ENCODE measurements at regions not wholly inside any gene's neighbourhood (a gene's known extent, or its start where the extent isn't known, plus 50 kb on each side); places are given as distances from the start of the nearest gene placed in this dataset.
A peak's percentile ranks its signal among the peaks of the same experiment; 100 is the strongest.

- no peaks in the 10 kb centered on the region for H3K27me3 ChIP-seq (replicated peaks)
- no peaks in the 10 kb centered on the region for H3K36me3 ChIP-seq (replicated peaks)
- no peak overlapping the region for H3K4me3 ChIP-seq (ENCODE audit: low read depth, low read length)
- no peak overlapping the region for H3K27ac ChIP-seq
- in situ Hi-C loops (cut with HindIII; ENCODE audit: low pct_ligation_motif_present, low sequenced_read_pairs): no loop called here
- DNase-seq: no peak
- TF ChIP-seq, protein P1, sequence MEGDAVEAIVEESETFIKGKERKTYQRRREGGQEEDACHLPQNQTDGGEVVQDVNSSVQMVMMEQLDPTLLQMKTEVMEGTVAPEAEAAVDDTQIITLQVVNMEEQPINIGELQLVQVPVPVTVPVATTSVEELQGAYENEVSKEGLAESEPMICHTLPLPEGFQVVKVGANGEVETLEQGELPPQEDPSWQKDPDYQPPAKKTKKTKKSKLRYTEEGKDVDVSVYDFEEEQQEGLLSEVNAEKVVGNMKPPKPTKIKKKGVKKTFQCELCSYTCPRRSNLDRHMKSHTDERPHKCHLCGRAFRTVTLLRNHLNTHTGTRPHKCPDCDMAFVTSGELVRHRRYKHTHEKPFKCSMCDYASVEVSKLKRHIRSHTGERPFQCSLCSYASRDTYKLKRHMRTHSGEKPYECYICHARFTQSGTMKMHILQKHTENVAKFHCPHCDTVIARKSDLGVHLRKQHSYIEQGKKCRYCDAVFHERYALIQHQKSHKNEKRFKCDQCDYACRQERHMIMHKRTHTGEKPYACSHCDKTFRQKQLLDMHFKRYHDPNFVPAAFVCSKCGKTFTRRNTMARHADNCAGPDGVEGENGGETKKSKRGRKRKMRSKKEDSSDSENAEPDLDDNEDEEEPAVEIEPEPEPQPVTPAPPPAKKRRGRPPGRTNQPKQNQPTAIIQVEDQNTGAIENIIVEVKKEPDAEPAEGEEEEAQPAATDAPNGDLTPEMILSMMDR (IDR thresholded peaks at IDR 0.05; ENCODE audit: low read depth, low read length, missing control alignments): no peak
Measured at GRCh38 chrX:96389281-96390047, 295.2 kb upstream of the DIAPH2 start.

- Histone ChIP-seq H3K36me3 (replicated peaks) (no peaks in the 10 kb centered on the region), H3K4me3 (ENCODE audit: low read depth, low read length) (no peak overlapping the region), H3K27ac (no peak overlapping the region), H3K27me3 (replicated peaks) (no peaks in the 10 kb centered on the region)
- in situ Hi-C loops (cut with HindIII; ENCODE audit: low pct_ligation_motif_present, low sequenced_read_pairs): no loop called here
- TF ChIP-seq, protein P1 (IDR thresholded peaks at IDR 0.05; ENCODE audit: low read depth, low read length, missing control alignments): no peak
- DNase-seq: peak; percentile 26
Measured at GRCh38 chrX:96394598-96394997, 290.0 kb upstream of the DIAPH2 start.

- no peak for DNase-seq
- TF ChIP-seq, protein P1 (IDR thresholded peaks at IDR 0.05; ENCODE audit: low read depth, low read length, missing control alignments): no peak
Measured at GRCh38 chrX:96403446-96403845, 281.2 kb upstream of the DIAPH2 start.

DNA sequence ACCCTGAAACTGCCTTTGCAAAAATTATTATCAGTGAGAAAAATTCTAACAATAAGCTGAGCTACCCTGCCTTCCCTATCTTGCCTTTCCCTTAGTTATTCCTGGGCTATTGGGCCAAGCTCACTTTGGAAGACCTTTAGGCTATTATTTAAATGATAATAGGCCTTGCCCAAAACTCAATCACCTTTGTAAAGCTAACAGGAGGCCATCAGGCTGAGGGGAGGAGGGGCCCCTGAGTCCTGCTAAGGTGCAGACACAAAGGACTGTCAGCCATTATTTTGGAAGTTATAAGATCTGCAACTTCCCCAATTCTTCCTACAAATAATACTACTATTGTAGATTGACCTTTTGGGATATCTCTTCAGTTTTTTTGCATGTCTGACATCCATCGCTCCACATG is 278.8 kb upstream of the DIAPH2 start:
- in situ Hi-C loops (cut with HindIII; ENCODE audit: low pct_ligation_motif_present, low sequenced_read_pairs): no loop called here
- Histone ChIP-seq H3K27me3 (replicated peaks) (no peaks in the 10 kb centered on the region), H3K4me3 (ENCODE audit: low read depth, low read length) (no peak overlapping the region), H3K36me3 (replicated peaks) (no peaks in the 10 kb centered on the region), H3K27ac (no peak overlapping the region)
- TF ChIP-seq, protein P1 (IDR thresholded peaks at IDR 0.05; ENCODE audit: low read depth, low read length, missing control alignments): no peak
- no peak for DNase-seq

More at GRCh38 chrX:96403446-96403845, 281.2 kb upstream of the DIAPH2 start:
- no peak overlapping the region for H3K27ac ChIP-seq
- H3K27me3 ChIP-seq (replicated peaks): no peaks in the 10 kb centered on the region
- H3K36me3 ChIP-seq (replicated peaks): no peaks in the 10 kb centered on the region
- in situ Hi-C loops (cut with HindIII; ENCODE audit: low pct_ligation_motif_present, low sequenced_read_pairs): no loop called here
- no peak overlapping the region for H3K4me3 ChIP-seq (ENCODE audit: low read depth, low read length)

DNA sequence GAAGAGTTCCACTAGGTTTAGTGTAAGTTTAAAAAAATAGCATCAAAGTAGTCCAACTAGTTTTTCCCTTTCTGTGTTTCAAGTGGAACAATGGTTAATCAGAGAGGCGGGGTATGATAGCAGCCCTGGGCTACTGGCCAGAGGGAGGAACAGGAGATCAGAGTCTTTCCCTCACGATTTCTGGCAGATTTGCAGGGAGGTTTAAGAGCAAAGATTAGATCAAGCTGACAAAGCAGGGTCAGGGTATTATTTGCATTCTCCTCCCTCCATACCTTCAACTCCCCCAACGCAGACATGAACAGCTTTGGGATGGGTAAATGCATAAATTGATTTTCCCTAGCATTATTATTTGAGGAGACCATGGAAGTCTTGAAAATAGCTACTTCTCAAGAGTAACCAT is 277.6 kb upstream of the DIAPH2 start:
- H3K27me3 ChIP-seq (replicated peaks): no peaks in the 10 kb centered on the region
- in situ Hi-C loops (cut with HindIII; ENCODE audit: low pct_ligation_motif_present, low sequenced_read_pairs): no loop called here
- H3K27ac ChIP-seq: no peak overlapping the region
- no peaks in the 10 kb centered on the region for H3K36me3 ChIP-seq (replicated peaks)
- H3K4me3 ChIP-seq (ENCODE audit: low read depth, low read length): no peak overlapping the region
- peak; percentile 38 for DNase-seq
- TF ChIP-seq, protein P1 (IDR thresholded peaks at IDR 0.05; ENCODE audit: low read depth, low read length, missing control alignments): no peak

- TF ChIP-seq, protein P1 (IDR thresholded peaks at IDR 0.05; ENCODE audit: low read depth, low read length, missing control alignments): no peak
Measured at GRCh38 chrX:96407501-96407900, 277.1 kb upstream of the DIAPH2 start.

More at GRCh38 chrX:96407501-96407900, 277.1 kb upstream of the DIAPH2 start:
- peak; percentile 61 for DNase-seq
- in situ Hi-C loops (cut with HindIII; ENCODE audit: low pct_ligation_motif_present, low sequenced_read_pairs): no loop called here
- H3K27me3 ChIP-seq (replicated peaks): no peaks in the 10 kb centered on the region
- no peaks in the 10 kb centered on the region for H3K36me3 ChIP-seq (replicated peaks)
- H3K27ac ChIP-seq: no peak overlapping the region
- H3K4me3 ChIP-seq (ENCODE audit: low read depth, low read length): no peak overlapping the region
